ENCODE measurements at regions not wholly inside any gene's neighbourhood (a gene's known extent, or its start where the extent isn't known, plus 50 kb on each side); places are given as distances from the start of the nearest gene placed in this dataset.

DNA sequence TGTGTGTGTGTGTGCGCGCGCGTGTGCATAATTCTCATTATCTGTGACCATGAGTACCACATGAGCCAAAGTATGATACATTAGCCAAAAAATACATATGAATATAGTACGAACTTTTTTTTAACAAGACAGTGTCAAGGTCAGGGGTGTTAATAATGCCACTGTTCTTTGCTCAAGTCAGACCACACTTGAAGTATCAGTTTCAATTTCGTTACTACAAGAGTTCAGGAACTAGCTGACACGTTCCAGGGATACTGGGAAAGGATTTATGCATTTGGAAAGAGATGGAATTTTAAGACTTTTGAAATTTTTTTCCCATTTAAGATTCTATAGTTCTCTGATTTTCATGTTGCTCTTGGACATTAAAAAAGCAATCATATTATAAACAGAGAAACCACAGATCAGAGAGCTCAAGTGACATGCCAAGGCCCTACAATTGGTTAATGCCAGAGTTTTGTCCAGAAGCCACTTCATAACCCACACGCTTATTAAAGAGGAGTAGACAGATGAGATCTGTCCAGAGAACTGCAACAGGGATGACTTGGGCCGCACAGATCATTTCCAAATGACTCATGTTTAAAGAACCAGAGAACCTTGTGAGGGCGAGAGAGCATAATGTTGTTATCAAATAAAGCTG is 718.8 kb upstream of the SGCG start:
- no peak for DNase-seq
- Mint-ChIP-seq H3K27me3 (ENCODE audit: low read depth, poor library complexity) (no peaks in the 10 kb centered on the region), H3K27ac (no peak overlapping the region), H3K9me3 (no peaks in the 10 kb centered on the region), H3K36me3 (ENCODE audit: low read depth) (no peaks in the 10 kb centered on the region), H3K4me1 (no peaks in the 10 kb centered on the region), H3K4me3 (no peak overlapping the region)
- no peak for TF ChIP-seq CTCF (IDR thresholded peaks at IDR 0.05)

DNA sequence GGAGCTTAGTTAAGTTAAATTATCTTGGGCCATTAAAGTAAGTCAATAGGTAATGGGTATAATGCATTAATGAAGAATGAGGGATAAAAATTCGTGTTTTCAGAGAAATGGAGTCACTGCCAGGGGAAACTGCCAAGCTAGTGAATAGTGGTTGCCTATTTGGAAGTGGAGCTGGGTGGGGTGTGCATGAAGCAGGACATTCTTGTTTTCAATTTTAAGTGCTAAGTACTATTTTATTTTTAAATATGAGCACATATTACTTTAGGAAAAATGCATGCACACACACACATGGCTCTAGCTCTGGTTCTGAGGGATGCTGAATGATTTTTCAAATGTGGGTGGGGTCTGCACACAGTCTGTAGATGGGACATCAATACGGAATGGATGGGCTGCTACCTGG is 717.7 kb upstream of the SGCG start:
- no peak for DNase-seq
- no peaks in the 10 kb centered on the region for H3K36me3 Mint-ChIP-seq (ENCODE audit: low read depth)
- H3K27me3 Mint-ChIP-seq (ENCODE audit: low read depth, poor library complexity): no peaks in the 10 kb centered on the region
- H3K27ac Mint-ChIP-seq: no peak overlapping the region
- no peak overlapping the region for H3K4me3 Mint-ChIP-seq
- peaks cover 5% of the 10 kb centered on the region for H3K4me1 Mint-ChIP-seq
- TF ChIP-seq CTCF (IDR thresholded peaks at IDR 0.05): no peak
- no peaks in the 10 kb centered on the region for H3K9me3 Mint-ChIP-seq

- H3K27me3 Mint-ChIP-seq (ENCODE audit: low read depth, poor library complexity): peaks cover 3% of the 10 kb centered on the region
- no peak overlapping the region for H3K4me3 Mint-ChIP-seq
- no peaks in the 10 kb centered on the region for H3K36me3 Mint-ChIP-seq (ENCODE audit: low read depth)
- TF ChIP-seq CTCF (IDR thresholded peaks at IDR 0.05): no peak
- DNase-seq: no peak
- peaks cover 23% of the 10 kb centered on the region for H3K4me1 Mint-ChIP-seq
- no peaks in the 10 kb centered on the region for H3K9me3 Mint-ChIP-seq
- no peak overlapping the region for H3K27ac Mint-ChIP-seq
These were observed 712.7 kb upstream of the SGCG start for GRCh38 chr13:22468045-22468444.

- TF ChIP-seq CTCF (IDR thresholded peaks at IDR 0.05): no peak
- Mint-ChIP-seq H3K27ac (peak overlapping the region; percentile 32), H3K4me3 (no peak overlapping the region), H3K27me3 (ENCODE audit: low read depth, poor library complexity) (peaks cover 3% of the 10 kb centered on the region), H3K9me3 (no peaks in the 10 kb centered on the region), H3K36me3 (ENCODE audit: low read depth) (no peaks in the 10 kb centered on the region), H3K4me1 (peaks cover 23% of the 10 kb centered on the region)
- no peak for DNase-seq
These were observed 712.0 kb upstream of the SGCG start for GRCh38 chr13:22468824-22469223.

DNA sequence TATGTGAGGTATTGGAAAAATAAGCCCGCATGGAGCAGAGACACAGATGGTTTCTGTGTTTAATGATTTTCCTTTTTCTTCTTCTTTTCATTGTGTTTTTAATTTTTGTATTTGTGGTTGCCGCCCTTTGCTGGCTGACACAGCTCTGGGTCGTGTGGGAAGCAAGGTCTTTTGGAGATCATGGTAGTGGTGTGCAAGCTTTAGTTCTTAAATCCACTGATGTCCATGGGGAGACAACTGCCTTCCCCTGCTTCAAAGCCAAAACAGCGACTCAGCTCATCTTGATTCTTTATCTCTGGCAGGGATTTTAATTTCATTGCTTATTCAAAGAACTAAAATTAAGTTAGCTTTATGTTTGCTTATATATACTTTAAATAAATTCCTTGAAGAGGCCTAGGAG is 711.3 kb upstream of the SGCG start:
- peaks cover 23% of the 10 kb centered on the region for H3K4me1 Mint-ChIP-seq
- peaks cover 3% of the 10 kb centered on the region for H3K27me3 Mint-ChIP-seq (ENCODE audit: low read depth, poor library complexity)
- no peak overlapping the region for H3K4me3 Mint-ChIP-seq
- no peaks in the 10 kb centered on the region for H3K9me3 Mint-ChIP-seq
- DNase-seq: no peak
- no peaks in the 10 kb centered on the region for H3K36me3 Mint-ChIP-seq (ENCODE audit: low read depth)
- H3K27ac Mint-ChIP-seq: no peak overlapping the region
- TF ChIP-seq CTCF (IDR thresholded peaks at IDR 0.05): no peak

- no peak for DNase-seq
- H3K36me3 Mint-ChIP-seq (ENCODE audit: low read depth): no peaks in the 10 kb centered on the region
- no peak overlapping the region for H3K27ac Mint-ChIP-seq
- TF ChIP-seq CTCF (IDR thresholded peaks at IDR 0.05): no peak
- peaks cover 23% of the 10 kb centered on the region for H3K4me1 Mint-ChIP-seq
- peaks cover 3% of the 10 kb centered on the region for H3K27me3 Mint-ChIP-seq (ENCODE audit: low read depth, poor library complexity)
- H3K4me3 Mint-ChIP-seq: no peak overlapping the region
- no peaks in the 10 kb centered on the region for H3K9me3 Mint-ChIP-seq
These were observed 710.7 kb upstream of the SGCG start for GRCh38 chr13:22470075-22470474.
